ENCODE measurements at regions not wholly inside any gene's neighbourhood (a gene's known extent, or its start where the extent isn't known, plus 50 kb on each side); places are given as distances from the start of the nearest gene placed in this dataset.

DNA sequence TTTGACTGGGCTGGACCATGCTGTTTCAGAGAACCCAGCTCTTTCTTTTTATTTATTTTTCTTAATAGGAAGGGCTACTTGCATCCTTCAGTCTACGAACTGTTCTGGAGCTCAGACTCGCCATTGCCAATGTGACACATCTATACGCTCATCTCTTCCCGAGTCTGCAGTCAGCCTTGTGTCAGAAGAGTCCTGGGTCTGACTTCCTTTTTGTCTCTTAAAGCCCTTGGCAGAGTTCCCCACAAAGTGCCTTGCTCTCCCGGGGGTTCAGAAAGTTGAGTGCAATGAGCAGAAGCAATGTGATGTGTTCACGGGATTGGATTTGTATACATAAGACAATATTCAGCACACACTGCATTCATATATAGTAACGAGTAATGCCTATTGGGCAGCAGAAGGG lies 140.4 kb downstream of the ATPSCKMT start:
- no peak for TF ChIP-seq L3MBTL2 (conservative IDR thresholded peaks at IDR 0.05)
- TF ChIP-seq FOXM1 (IDR thresholded peaks at IDR 0.05; ENCODE audit: borderline replicate concordance): no peak
- TF ChIP-seq FOXA1 (IDR thresholded peaks at IDR 0.05): no peak
- TF ChIP-seq TARDBP (IDR thresholded peaks at IDR 0.05): no peak
- no peak for TF ChIP-seq SUZ12 (IDR thresholded peaks at IDR 0.05)
- no peak for TF ChIP-seq NFRKB (IDR thresholded peaks at IDR 0.05)
- TF ChIP-seq CTBP1 (IDR thresholded peaks at IDR 0.05; ENCODE audit: borderline replicate concordance): no peak
- TF ChIP-seq BHLHE40 (IDR thresholded peaks at IDR 0.05; ENCODE audit: borderline replicate concordance): no peak
- TF ChIP-seq FOXK2 (IDR thresholded peaks at IDR 0.05): no peak
- TF ChIP-seq LEF1 (IDR thresholded peaks at IDR 0.05; ENCODE audit: borderline replicate concordance): no peak
- TF ChIP-seq ZNF384 (IDR thresholded peaks at IDR 0.05): no peak
